ENCODE measurements at regions not wholly inside any gene's neighbourhood (a gene's known extent, or its start where the extent isn't known, plus 50 kb on each side); places are given as distances from the start of the nearest gene placed in this dataset.

GRCh38 chr14:25267186-25267585 is 217.2 kb upstream of the STXBP6 start:
- no peaks in the 10 kb centered on the region for H3K79me2 ChIP-seq (ENCODE audit: control insufficient read depth, insufficient read depth, low read length)
- no peaks in the 10 kb centered on the region for H3K36me3 ChIP-seq (ENCODE audit: control insufficient read depth, insufficient read depth, low read length)
- no peaks in the 10 kb centered on the region for H4K20me1 ChIP-seq (replicated peaks; ENCODE audit: control insufficient read depth, insufficient read depth, low read length)
- no peak overlapping the region for H3K4me2 ChIP-seq (ENCODE audit: insufficient read depth, low read length)
- no peak overlapping the region for H3K9ac ChIP-seq (ENCODE audit: insufficient read depth in 1 of 2, low read depth in 2 of 2, low read length in 2 of 2)
- H3K4me1 ChIP-seq (replicated peaks in 1 of 2; ENCODE audit: control insufficient read depth in 2 of 2, insufficient read depth in 2 of 2, low read length in 2 of 2) = no peaks in the 10 kb centered on the region
- no peak overlapping the region for H2AFZ ChIP-seq (ENCODE audit: low read depth, low read length)
- in situ Hi-C loops (cut with MboI) (no loop called here), intact Hi-C loops (cut with micrococcal nuclease) (no loop called here)
- FAIRE-seq (no peak), ATAC-seq (no peak), DNase-seq (ENCODE audit: extremely low read depth in 1 of 4, low spot score in 3 of 4) (no peak)
- ChIA-PET CTCF (ENCODE audit: low intra/inter-chr PET ratio) (no interaction called here), POLR2A (no interaction called here)
- no peaks in the 10 kb centered on the region for H3K9me3 ChIP-seq (replicated peaks; ENCODE audit: control insufficient read depth, insufficient read depth, low read depth, low read length)
- no peak overlapping the region for H3K27ac ChIP-seq (ENCODE audit: extremely low read depth, low read depth, low read length)
- no peaks in the 10 kb centered on the region for H3K9me1 ChIP-seq (ENCODE audit: control insufficient read depth, insufficient read depth, low read length)
- BruUV-seq (replicated peaks) = no TSS peak
- WGBS (ENCODE audit: insufficient coverage, low coverage, missing lambda C conversion rate) = under 1% methylated on average over 16 of the region's 16 CpGs
- no peaks in the 10 kb centered on the region for H3K27me3 ChIP-seq (ENCODE audit: control insufficient read depth in 2 of 2, insufficient read depth in 2 of 2, low read length in 2 of 2)
- no peak for TF ChIP-seq U2AF2 (optimal IDR thresholded peaks at IDR 0.05; ENCODE audit: low read depth, low read length)
- TF ChIP-seq KLF6 (CRISPR knock-in tag; IDR thresholded peaks at IDR 0.05; ENCODE audit: borderline replicate concordance) = no peak
- no peak for TF ChIP-seq ZNF561 (CRISPR knock-in tag; conservative IDR thresholded peaks at IDR 0.05)
- no peak for TF ChIP-seq ID3 (CRISPR knock-in tag; IDR thresholded peaks at IDR 0.05)
- TF ChIP-seq ID3 (tag; IDR thresholded peaks at IDR 0.05) = no peak
- TF ChIP-seq ZNF583 (CRISPR knock-in tag; IDR thresholded peaks at IDR 0.05) = no peak
- no peak for TF ChIP-seq ZNF780A (CRISPR knock-in tag; IDR thresholded peaks at IDR 0.05)
- no peak for TF ChIP-seq MAFF (IDR thresholded peaks at IDR 0.05; ENCODE audit: low read length)
- TF ChIP-seq MTF1 (CRISPR knock-in tag; IDR thresholded peaks at IDR 0.05; ENCODE audit: borderline replicate concordance) = no peak
- TF ChIP-seq SNRNP70 (optimal IDR thresholded peaks at IDR 0.05; ENCODE audit: low read depth, low read length) = no peak
- TF ChIP-seq HDAC3 (IDR thresholded peaks at IDR 0.05; ENCODE audit: borderline replicate concordance, partially characterized antibody) = no peak
- no peak for TF ChIP-seq NONO (IDR thresholded peaks at IDR 0.05; ENCODE audit: low read depth in 2 of 2, low read length in 1 of 2)
- TF ChIP-seq ZEB2 (IDR thresholded peaks at IDR 0.05) = no peak
- no peak for TF ChIP-seq RBM15 (IDR thresholded peaks at IDR 0.05; ENCODE audit: insufficient read depth, low read length)
- no peak for TF ChIP-seq SUPT5H (IDR thresholded peaks at IDR 0.05)
- TF ChIP-seq CXXC5 (CRISPR knock-in tag; IDR thresholded peaks at IDR 0.05) = no peak
- H3K4me3 ChIP-seq = no peak overlapping the region

Measured in K562 (cell line).